ENCODE measurements at regions not wholly inside any gene's neighbourhood (a gene's known extent, or its start where the extent isn't known, plus 50 kb on each side); places are given as distances from the start of the nearest gene placed in this dataset.

DNA sequence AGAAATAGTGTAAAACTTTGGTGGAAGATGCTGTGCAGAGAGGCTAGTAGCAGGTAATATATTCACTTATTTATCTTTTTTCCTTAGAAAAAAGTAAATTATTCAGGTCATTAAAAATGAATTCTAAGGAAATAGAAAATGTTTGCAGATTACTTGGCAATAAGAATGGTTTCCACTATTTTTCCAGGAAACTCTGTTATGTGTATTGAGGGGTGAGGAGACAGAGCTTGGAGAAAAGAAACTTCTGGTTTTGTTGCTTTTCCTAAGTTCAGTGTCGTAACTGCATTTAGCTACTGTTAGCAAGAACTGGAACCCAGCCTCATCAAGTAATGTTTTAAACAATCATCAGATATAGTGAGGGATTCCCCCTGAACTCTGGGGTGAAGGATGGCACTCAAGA lies 79.2 kb upstream of the SMLR1 start:
- no peaks in the 10 kb centered on the region for H3K36me3 ChIP-seq (ENCODE audit: control insufficient read depth, insufficient read depth, low read length)
- no peak overlapping the region for H3K4me3 ChIP-seq (ENCODE audit: insufficient read depth, low read depth, low read length)
- no peaks in the 10 kb centered on the region for H3K27me3 ChIP-seq (ENCODE audit: control insufficient read depth, insufficient read depth, low read length, poor library complexity, severe bottlenecking)
- H3K4me1 ChIP-seq (ENCODE audit: control insufficient read depth, insufficient read depth, low read length), result peaks cover 9% of the 10 kb centered on the region
- 88 to 100% methylated on average over 1 of the region's 1 CpG for WGBS, 2 experiments
- no peak overlapping the region for H3K27ac ChIP-seq (ENCODE audit: insufficient read depth, low read depth, low read length, poor library complexity, severe bottlenecking)
- no peaks in the 10 kb centered on the region for H3K9me3 ChIP-seq (ENCODE audit: control insufficient read depth, low read length)

DNA sequence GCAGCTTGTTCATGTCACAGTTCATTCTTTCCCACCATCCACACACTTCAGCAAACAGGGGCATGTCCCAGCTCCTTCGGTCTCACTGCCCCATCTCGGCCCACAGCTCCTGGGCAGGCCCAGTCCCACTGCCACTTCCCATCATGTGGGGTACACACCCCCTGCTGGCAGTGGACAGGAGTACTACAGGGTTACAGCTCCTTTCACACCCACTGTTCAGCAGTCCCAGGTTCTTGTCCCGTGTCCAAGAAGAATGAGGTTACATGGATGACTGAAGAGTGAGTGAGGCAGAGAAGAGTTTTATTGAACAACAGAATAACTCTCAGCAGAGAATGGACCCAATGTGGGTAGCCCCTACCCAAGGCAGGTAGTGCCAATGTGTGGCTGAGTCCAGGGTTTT lies 77.8 kb upstream of the SMLR1 start:
- 91 to 96% methylated on average over 3 of the region's 3 CpGs for WGBS, 2 experiments
- H3K36me3 ChIP-seq (ENCODE audit: control insufficient read depth, insufficient read depth, low read length), result no peaks in the 10 kb centered on the region
- peaks cover 7% of the 10 kb centered on the region for H3K4me1 ChIP-seq (ENCODE audit: control insufficient read depth, insufficient read depth, low read length)

DNA sequence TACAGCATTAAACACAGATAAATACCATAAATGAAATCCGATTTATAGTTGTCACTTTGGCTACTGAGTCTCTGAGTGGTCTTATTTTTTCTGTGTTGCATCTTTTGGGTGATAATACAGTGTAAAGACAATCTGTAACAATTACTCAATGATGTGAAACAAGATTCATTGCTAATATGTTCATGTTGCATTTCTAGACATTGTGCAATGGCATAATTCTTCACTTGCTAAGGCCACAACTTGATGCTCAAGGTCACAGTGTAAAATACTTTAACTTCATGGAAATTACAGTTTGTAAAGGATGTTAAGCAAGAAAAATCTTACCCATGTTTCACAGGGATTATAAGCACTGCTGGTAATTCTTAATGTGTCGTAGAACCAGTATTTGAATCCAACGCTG lies 74.9 kb upstream of the SMLR1 start:
- WGBS, 2 experiments, result 92 to 98% methylated on average over 3 of the region's 3 CpGs
- no peaks in the 10 kb centered on the region for H3K9me3 ChIP-seq (ENCODE audit: control insufficient read depth, low read length)
- no peak overlapping the region for H3K27ac ChIP-seq (ENCODE audit: insufficient read depth, low read depth, low read length, poor library complexity, severe bottlenecking)

More for the DNA sequence above, 77.8 kb upstream of the SMLR1 start:
- Histone ChIP-seq H3K4me3 (ENCODE audit: insufficient read depth, low read depth, low read length) (no peak overlapping the region), H3K27ac (ENCODE audit: insufficient read depth, low read depth, low read length, poor library complexity, severe bottlenecking) (no peak overlapping the region), H3K27me3 (ENCODE audit: control insufficient read depth, insufficient read depth, low read length, poor library complexity, severe bottlenecking) (no peaks in the 10 kb centered on the region), H3K9me3 (ENCODE audit: control insufficient read depth, low read length) (no peaks in the 10 kb centered on the region)

GRCh38 chr6:130754786-130755367 lies 72.3 kb upstream of the SMLR1 start:
- Histone ChIP-seq H3K4me1 (ENCODE audit: control insufficient read depth, insufficient read depth, low read length) (no peaks in the 10 kb centered on the region), H3K27ac (ENCODE audit: insufficient read depth, low read depth, low read length, poor library complexity, severe bottlenecking) (no peak overlapping the region), H3K9me3 (ENCODE audit: control insufficient read depth, low read length) (no peaks in the 10 kb centered on the region), H3K36me3 (ENCODE audit: control insufficient read depth, insufficient read depth, low read length) (no peaks in the 10 kb centered on the region), H3K27me3 (ENCODE audit: control insufficient read depth, insufficient read depth, low read length, poor library complexity, severe bottlenecking) (no peaks in the 10 kb centered on the region), H3K4me3 (ENCODE audit: insufficient read depth, low read depth, low read length) (no peak overlapping the region)
- WGBS, 2 experiments, result 92 to 97% methylated on average over 3 of the region's 3 CpGs

More for the DNA sequence above, 74.9 kb upstream of the SMLR1 start:
- H3K27me3 ChIP-seq (ENCODE audit: control insufficient read depth, insufficient read depth, low read length, poor library complexity, severe bottlenecking), result no peaks in the 10 kb centered on the region
- H3K4me1 ChIP-seq (ENCODE audit: control insufficient read depth, insufficient read depth, low read length), result no peaks in the 10 kb centered on the region
- no peaks in the 10 kb centered on the region for H3K36me3 ChIP-seq (ENCODE audit: control insufficient read depth, insufficient read depth, low read length)
- no peak overlapping the region for H3K4me3 ChIP-seq (ENCODE audit: insufficient read depth, low read depth, low read length)

GRCh38 chr6:130755368-130756034 lies 71.7 kb upstream of the SMLR1 start:
- Histone ChIP-seq H3K4me1 (ENCODE audit: control insufficient read depth, insufficient read depth, low read length) (no peaks in the 10 kb centered on the region), H3K27me3 (ENCODE audit: control insufficient read depth, insufficient read depth, low read length, poor library complexity, severe bottlenecking) (no peaks in the 10 kb centered on the region), H3K36me3 (ENCODE audit: control insufficient read depth, insufficient read depth, low read length) (no peaks in the 10 kb centered on the region), H3K4me3 (ENCODE audit: insufficient read depth, low read depth, low read length) (no peak overlapping the region), H3K27ac (ENCODE audit: insufficient read depth, low read depth, low read length, poor library complexity, severe bottlenecking) (no peak overlapping the region), H3K9me3 (ENCODE audit: control insufficient read depth, low read length) (no peaks in the 10 kb centered on the region)
- WGBS, 2 experiments, result 82 to 84% methylated on average over 3 to 4 of the region's 5 CpGs

DNA sequence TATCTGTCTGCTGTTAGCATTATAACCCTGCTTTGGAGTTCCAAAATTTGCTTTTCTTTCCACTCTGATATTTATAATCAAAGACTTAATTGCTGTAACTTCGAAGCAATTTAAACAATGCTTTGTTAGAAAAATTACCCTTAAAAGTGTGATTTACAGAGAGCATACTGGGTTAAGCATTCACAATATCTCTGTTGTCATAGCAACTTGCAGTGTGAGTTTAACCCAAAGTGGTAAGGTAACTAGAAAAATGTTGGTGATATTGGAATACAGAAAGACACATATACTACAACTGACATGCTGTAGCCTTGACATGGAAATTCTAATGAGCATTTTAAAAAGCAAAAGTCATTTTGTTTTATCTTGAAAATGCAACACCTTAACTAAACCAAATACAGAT lies 70.4 kb upstream of the SMLR1 start:
- Histone ChIP-seq H3K27me3 (ENCODE audit: control insufficient read depth, insufficient read depth, low read length, poor library complexity, severe bottlenecking) (no peaks in the 10 kb centered on the region), H3K27ac (ENCODE audit: insufficient read depth, low read depth, low read length, poor library complexity, severe bottlenecking) (no peak overlapping the region), H3K4me3 (ENCODE audit: insufficient read depth, low read depth, low read length) (no peak overlapping the region), H3K36me3 (ENCODE audit: control insufficient read depth, insufficient read depth, low read length) (no peaks in the 10 kb centered on the region), H3K4me1 (ENCODE audit: control insufficient read depth, insufficient read depth, low read length) (no peaks in the 10 kb centered on the region), H3K9me3 (ENCODE audit: control insufficient read depth, low read length) (no peaks in the 10 kb centered on the region)
- 100% methylated on average over 1 of the region's 1 CpG; no CpG with 5 or more reads in 1 of the 2 experiments for WGBS, 2 experiments

GRCh38 chr6:130758813-130759212 lies 68.4 kb upstream of the SMLR1 start:
- H3K9me3 ChIP-seq (ENCODE audit: control insufficient read depth, low read length), result no peaks in the 10 kb centered on the region
- no peak overlapping the region for H3K4me3 ChIP-seq (ENCODE audit: insufficient read depth, low read depth, low read length)
- H3K36me3 ChIP-seq (ENCODE audit: control insufficient read depth, insufficient read depth, low read length), result no peaks in the 10 kb centered on the region
- H3K27ac ChIP-seq (ENCODE audit: insufficient read depth, low read depth, low read length, poor library complexity, severe bottlenecking), result no peak overlapping the region
- whole genome bisulfite sequencing, 2 experiments, result 91 to 97% methylated on average over 3 of the region's 3 CpGs
- no peaks in the 10 kb centered on the region for H3K27me3 ChIP-seq (ENCODE audit: control insufficient read depth, insufficient read depth, low read length, poor library complexity, severe bottlenecking)
- no peaks in the 10 kb centered on the region for H3K4me1 ChIP-seq (ENCODE audit: control insufficient read depth, insufficient read depth, low read length)

- no peaks in the 10 kb centered on the region for H3K36me3 ChIP-seq (ENCODE audit: control insufficient read depth, insufficient read depth, low read length)
- 33% methylated on average over 1 of the region's 1 CpG; no CpG with 5 or more reads in 1 of the 2 experiments for WGBS, 2 experiments
These were observed 67.2 kb upstream of the SMLR1 start for GRCh38 chr6:130760006-130760405.

GRCh38 chr6:130761286-130761685 lies 65.9 kb upstream of the SMLR1 start:
- 92% methylated on average over 1 of the region's 1 CpG; no CpG with 5 or more reads in 1 of the 2 experiments for WGBS, 2 experiments

More at GRCh38 chr6:130760006-130760405, 67.2 kb upstream of the SMLR1 start:
- no peaks in the 10 kb centered on the region for H3K4me1 ChIP-seq (ENCODE audit: control insufficient read depth, insufficient read depth, low read length)
- H3K4me3 ChIP-seq (ENCODE audit: insufficient read depth, low read depth, low read length), result no peak overlapping the region
- H3K27me3 ChIP-seq (ENCODE audit: control insufficient read depth, insufficient read depth, low read length, poor library complexity, severe bottlenecking), result no peaks in the 10 kb centered on the region
- no peak overlapping the region for H3K27ac ChIP-seq (ENCODE audit: insufficient read depth, low read depth, low read length, poor library complexity, severe bottlenecking)
- H3K9me3 ChIP-seq (ENCODE audit: control insufficient read depth, low read length), result no peaks in the 10 kb centered on the region

GRCh38 chr6:130765181-130765727 lies 62.0 kb upstream of the SMLR1 start:
- WGBS, 2 experiments, result 84 to 97% methylated on average over 3 of the region's 3 CpGs
- no peak overlapping the region for H3K27ac ChIP-seq (ENCODE audit: insufficient read depth, low read depth, low read length, poor library complexity, severe bottlenecking)
- no peaks in the 10 kb centered on the region for H3K36me3 ChIP-seq (ENCODE audit: control insufficient read depth, insufficient read depth, low read length)
- H3K4me1 ChIP-seq (ENCODE audit: control insufficient read depth, insufficient read depth, low read length), result no peaks in the 10 kb centered on the region
- no peaks in the 10 kb centered on the region for H3K27me3 ChIP-seq (ENCODE audit: control insufficient read depth, insufficient read depth, low read length, poor library complexity, severe bottlenecking)
- H3K9me3 ChIP-seq (ENCODE audit: control insufficient read depth, low read length), result no peaks in the 10 kb centered on the region
- no peak overlapping the region for H3K4me3 ChIP-seq (ENCODE audit: insufficient read depth, low read depth, low read length)

More at GRCh38 chr6:130761286-130761685, 65.9 kb upstream of the SMLR1 start:
- Histone ChIP-seq H3K27ac (ENCODE audit: insufficient read depth, low read depth, low read length, poor library complexity, severe bottlenecking) (no peak overlapping the region), H3K9me3 (ENCODE audit: control insufficient read depth, low read length) (no peaks in the 10 kb centered on the region), H3K4me1 (ENCODE audit: control insufficient read depth, insufficient read depth, low read length) (no peaks in the 10 kb centered on the region), H3K4me3 (ENCODE audit: insufficient read depth, low read depth, low read length) (no peak overlapping the region), H3K27me3 (ENCODE audit: control insufficient read depth, insufficient read depth, low read length, poor library complexity, severe bottlenecking) (no peaks in the 10 kb centered on the region), H3K36me3 (ENCODE audit: control insufficient read depth, insufficient read depth, low read length) (no peaks in the 10 kb centered on the region)
